Gastrocnemius medialis (tissue), 4 donors: ENCODE measurements at regions not wholly inside any gene's neighbourhood (a gene's known extent, or its start where the extent isn't known, plus 50 kb on each side); places are given as distances from the start of the nearest gene placed in this dataset.

Experiments used
- ATAC-seq, 2 donors: fragments of 150-250 bp; one replicate each; pipeline ENCODE4 v1.9.1; 2016
- DNase-seq, 2 donors: peaks; one replicate each; pipeline ENCODE4 v3.0.0-alpha.2; 2019
- H3K27ac ChIP-seq, 4 donors: fragments of 200-600 bp; sonication (generic); 1 replicate in 1 of 4; 2 replicates in 3 of 4; pipeline ENCODE4 v1.5.1; 2016 to 2018; ENCODE audit warnings: mild to moderate bottlenecking in 2 of 4, moderate library complexity in 1 of 4
- H3K27me3 ChIP-seq, 3 donors: fragments of 200-600 bp; sonication (generic) in 2 of 3; 1 replicate in 1 of 3; 2 replicates in 2 of 3; pipeline versions ENCODE4 v1.5.1 to v1.6.0; 2016 to 2019; ENCODE audit warnings: mild to moderate bottlenecking in 1 of 3, moderate library complexity in 1 of 3
- H3K36me3 ChIP-seq, 2 donors: fragments of 200-600 bp; sonication (generic) in 1 of 2; one replicate each; pipeline ENCODE4 v1.5.1; 2017 to 2018
- H3K4me1 ChIP-seq, 2 donors: fragments of 200-600 bp; sonication (generic) in 1 of 2; one replicate each; pipeline ENCODE4 v1.5.1; 2016 to 2017; ENCODE audit warnings: mild to moderate bottlenecking in 2 of 2
- H3K4me3 ChIP-seq, 4 donors: fragments of 200-600 bp; sonication (generic) in 3 of 4; 1 replicate in 1 of 4; 2 replicates in 3 of 4; pipeline ENCODE4 v1.5.1; 2016 to 2019; ENCODE audit warnings: mild to moderate bottlenecking in 2 of 4
- H3K9me3 ChIP-seq, 3 donors: fragments of 200-600 bp; sonication (generic) in 2 of 3; 1 replicate in 1 of 3; 2 replicates in 2 of 3; pipeline ENCODE4 v1.5.1; 2016 to 2019
- POLR2A ChIP-seq, 2 donors: fragments of 450-650 bp; IDR thresholded peaks; one replicate each; pipeline ENCODE4 v1.6.1; 2017; ENCODE audit warnings: antibody characterized with exemption in 2 of 2, mild to moderate bottlenecking in 2 of 2, moderate library complexity in 2 of 2
- in situ Hi-C, 4 donors: fragments of 200-750 bp; cut with MboI; loops; one replicate each; pipeline versions ENCODE4 v1.15.0 to v1.8.0; 2017; ENCODE audit warnings: low sequenced_read_pairs in 4 of 4
- intact Hi-C: fragments of 100-400 bp; cut with DNase I; formaldehyde crosslinking; loops from one replicate; pipeline ENCODE4 v1.15.1; 2023; ENCODE audit warnings: low total_unique reads
- TF ChIP-seq, protein P1 (sequence below), 5 experiments: fragments of 450-650 bp in 3 of 5; fragments of 200-600 bp in 2 of 5; sonication (generic) in 2 of 5; IDR thresholded peaks in 4 of 5; conservative IDR thresholded peaks in 1 of 5; 1 replicate in 4 of 5; 2 replicates in 1 of 5; pipeline ENCODE4 v1.5.1; 2016 to 2019; ENCODE audit warnings: antibody characterized with exemption in 5 of 5, mild to moderate bottlenecking in 3 of 5, moderate library complexity in 3 of 5

DNA sequence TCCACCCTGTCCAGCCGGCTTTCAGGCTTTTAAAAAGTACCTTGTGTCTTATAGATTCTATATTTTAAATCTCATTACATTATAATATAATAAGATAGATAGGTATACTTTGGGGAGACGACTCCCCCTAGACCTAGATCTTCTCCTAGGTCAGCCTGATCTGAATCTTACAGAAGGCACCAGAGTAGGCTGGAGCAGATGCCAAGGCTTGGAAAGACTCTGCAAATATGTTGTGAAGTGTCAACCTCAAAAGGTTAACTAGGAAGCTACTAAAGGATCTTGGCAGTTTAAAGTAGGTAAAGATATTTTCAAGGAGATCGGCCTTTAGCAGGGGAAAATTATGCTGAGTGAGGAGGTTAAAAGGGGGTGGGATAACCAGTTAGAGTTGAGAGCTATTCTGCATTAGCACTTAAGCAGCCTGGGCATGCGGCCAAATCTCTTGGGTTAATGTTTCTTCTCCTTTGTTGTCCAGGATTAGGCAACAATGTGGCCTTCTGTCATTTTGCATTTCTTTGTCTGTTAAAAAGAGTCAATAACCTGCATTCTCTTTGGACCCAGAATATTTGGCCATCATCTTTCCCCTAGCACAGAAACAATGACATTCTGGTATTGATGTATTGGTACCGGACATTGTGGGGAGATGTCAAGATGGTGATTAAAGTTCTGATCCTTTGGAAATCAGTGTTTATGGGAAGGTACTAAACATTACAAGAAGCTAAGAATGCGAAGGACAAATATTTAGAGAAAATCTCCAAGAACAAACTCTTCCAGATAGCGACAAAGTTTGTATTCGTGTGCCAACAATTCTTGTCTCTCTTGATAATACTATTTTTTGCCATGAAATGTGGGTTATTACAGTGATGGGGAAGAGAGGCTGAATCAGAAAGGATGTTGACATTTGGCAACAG lies 51.2 kb upstream of the DHX40 start:
- DNase-seq (peak; percentile 37 to 51), ATAC-seq (no peak)
- Histone ChIP-seq H3K9me3 (no peaks in the 10 kb centered on the region), H3K27ac (no peak overlapping the region), H3K4me3 (no peak overlapping the region), H3K27me3 (no peaks in the 10 kb centered on the region), H3K36me3 (no peaks in the 10 kb centered on the region), H3K4me1 (peaks cover 0 to 7% of the 10 kb centered on the region in 2 donors)
- no peak for TF ChIP-seq POLR2A (IDR thresholded peaks at IDR 0.05)
- TF ChIP-seq, protein P1, sequence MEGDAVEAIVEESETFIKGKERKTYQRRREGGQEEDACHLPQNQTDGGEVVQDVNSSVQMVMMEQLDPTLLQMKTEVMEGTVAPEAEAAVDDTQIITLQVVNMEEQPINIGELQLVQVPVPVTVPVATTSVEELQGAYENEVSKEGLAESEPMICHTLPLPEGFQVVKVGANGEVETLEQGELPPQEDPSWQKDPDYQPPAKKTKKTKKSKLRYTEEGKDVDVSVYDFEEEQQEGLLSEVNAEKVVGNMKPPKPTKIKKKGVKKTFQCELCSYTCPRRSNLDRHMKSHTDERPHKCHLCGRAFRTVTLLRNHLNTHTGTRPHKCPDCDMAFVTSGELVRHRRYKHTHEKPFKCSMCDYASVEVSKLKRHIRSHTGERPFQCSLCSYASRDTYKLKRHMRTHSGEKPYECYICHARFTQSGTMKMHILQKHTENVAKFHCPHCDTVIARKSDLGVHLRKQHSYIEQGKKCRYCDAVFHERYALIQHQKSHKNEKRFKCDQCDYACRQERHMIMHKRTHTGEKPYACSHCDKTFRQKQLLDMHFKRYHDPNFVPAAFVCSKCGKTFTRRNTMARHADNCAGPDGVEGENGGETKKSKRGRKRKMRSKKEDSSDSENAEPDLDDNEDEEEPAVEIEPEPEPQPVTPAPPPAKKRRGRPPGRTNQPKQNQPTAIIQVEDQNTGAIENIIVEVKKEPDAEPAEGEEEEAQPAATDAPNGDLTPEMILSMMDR (IDR thresholded peaks at IDR 0.05 in 4 of 5, conservative IDR thresholded peaks at IDR 0.05 in 1 of 5), result no peak
- in situ Hi-C loops (no loop called here), intact Hi-C loops (no loop called here)
